ENCODE measurements at regions not wholly inside any gene's neighbourhood (a gene's known extent, or its start where the extent isn't known, plus 50 kb on each side); places are given as distances from the start of the nearest gene placed in this dataset.
A peak's percentile ranks its signal among the peaks of the same experiment; 100 is the strongest.

- no peak for DNase-seq (ENCODE audit: low read depth)
Observed at GRCh38 chr7:25632616-25633015, 404.3 kb upstream of the NPVF start.

GRCh38 chr7:25633426-25634036 is 405.2 kb upstream of the NPVF start:
- DNase-seq (ENCODE audit: low read depth), result no peak

DNA sequence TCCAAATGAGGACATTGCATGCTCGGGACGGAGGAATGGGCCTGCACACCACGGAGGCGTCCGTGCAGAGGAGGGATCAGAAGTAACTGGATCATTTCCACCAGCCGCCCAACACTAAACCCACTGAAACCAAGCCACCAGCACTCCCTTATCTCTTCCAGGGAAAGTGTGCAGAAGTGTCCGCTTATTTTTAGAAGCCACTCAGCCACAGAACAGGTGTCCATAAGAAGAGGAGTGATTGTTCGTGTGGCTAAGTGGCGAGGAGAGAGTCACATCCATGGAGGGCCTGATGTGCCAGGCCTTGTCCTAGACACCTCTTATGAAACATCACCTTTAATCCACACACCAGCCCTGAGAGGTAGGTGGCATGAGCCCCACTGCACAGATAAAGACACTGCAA is 407.9 kb upstream of the NPVF start:
- DNase-seq (ENCODE audit: low read depth), result no peak

DNA sequence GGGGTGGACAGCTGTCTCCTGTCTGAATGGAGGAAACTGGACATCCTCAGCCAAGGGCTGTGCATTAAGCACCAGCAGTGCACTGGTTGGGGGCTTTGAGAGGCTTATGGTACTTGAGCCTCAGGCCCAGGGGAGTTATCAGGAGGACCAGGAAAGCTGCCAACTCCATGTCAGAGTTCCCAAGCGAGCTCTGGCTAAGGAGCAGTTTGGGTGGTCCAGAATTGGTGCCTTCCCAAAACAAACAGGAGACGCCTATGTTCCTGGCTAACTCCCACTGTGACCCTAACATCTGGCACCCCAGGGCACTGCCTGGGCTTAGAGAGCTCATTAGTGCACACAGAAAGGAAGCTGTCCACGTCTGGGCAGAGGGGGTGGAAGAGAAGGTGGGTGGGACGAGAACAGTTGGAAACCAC is 408.6 kb upstream of the NPVF start:
- no peak for DNase-seq (ENCODE audit: low read depth)

GRCh38 chr7:25638068-25638467 is 409.8 kb upstream of the NPVF start:
- DNase-seq (ENCODE audit: low read depth), result no peak

GRCh38 chr7:25638590-25639244 is 410.4 kb upstream of the NPVF start:
- DNase-seq (ENCODE audit: low read depth), result no peak

- no peak for DNase-seq (ENCODE audit: low read depth)
Observed at GRCh38 chr7:25642849-25643248, 414.6 kb upstream of the NPVF start.

GRCh38 chr7:25643286-25643685 is 415.0 kb upstream of the NPVF start:
- DNase-seq (ENCODE audit: low read depth), result no peak

DNA sequence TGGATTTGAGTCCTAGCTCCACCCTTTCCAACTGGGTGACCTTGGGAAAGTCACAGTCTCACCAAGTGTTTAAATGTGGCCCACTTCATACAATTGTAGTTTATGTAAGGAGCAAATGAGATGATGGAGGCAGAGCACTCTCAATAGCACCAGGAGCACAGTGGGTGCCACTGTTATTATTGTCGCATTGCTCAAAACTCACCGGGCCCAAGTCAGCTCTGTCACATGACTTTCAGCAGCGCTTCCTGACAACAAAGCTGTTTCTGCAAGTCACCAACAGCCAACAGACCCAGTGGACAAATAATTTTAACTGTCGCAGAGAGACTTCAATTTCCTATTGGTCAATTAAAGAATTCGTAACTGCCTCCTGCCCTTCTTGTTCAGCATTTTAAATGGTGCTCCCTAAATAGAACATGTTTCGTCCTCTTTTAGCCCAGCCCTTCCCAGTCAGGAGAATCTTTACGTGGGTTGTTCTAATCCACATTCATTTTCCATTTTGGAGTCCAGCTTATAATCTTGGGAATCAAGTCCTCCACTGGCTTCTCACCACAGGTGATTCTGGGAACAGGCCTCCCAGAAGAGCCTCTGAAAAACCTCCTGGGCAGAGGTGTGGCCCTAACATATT is 415.6 kb upstream of the NPVF start:
- DNase-seq (ENCODE audit: low read depth), result no peak

DNA sequence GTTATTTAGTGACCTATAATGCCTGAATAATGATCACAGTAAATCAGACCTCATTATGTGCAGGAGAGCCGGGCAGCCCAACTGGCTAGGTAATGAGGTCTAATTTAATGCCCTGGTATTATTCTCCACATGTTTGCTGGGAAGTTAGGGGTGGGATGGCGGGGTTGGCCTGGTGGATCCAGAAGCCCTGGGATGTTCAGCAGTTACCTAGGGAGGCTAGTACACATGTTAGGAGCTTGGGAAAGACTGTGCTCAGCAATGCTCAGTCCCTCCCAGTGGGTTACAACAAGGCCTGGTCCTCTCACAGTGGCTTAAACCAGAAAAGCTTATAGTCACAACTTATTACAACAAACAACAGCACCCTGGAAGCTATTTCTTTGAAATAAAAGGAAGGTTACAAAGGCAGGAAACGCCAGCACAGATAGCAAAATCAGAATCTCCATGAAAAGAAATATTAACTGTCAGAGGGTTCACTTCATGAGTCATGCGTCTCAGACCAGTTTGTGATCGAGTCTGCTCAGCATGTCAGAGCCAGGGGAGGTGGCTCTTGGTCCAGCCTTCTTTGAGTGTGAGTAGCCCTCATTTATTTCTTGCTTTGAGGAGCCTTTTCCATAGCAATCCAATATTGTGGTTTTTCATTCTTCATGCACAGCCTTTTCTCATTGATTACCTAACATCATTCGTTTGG is 418.6 kb upstream of the NPVF start:
- DNase-seq (ENCODE audit: low read depth), result no peak

GRCh38 chr7:25647872-25648271 is 419.6 kb upstream of the NPVF start:
- no peak for DNase-seq (ENCODE audit: low read depth)

GRCh38 chr7:25652366-25652765 is 424.1 kb upstream of the NPVF start:
- DNase-seq (ENCODE audit: low read depth), result no peak

DNA sequence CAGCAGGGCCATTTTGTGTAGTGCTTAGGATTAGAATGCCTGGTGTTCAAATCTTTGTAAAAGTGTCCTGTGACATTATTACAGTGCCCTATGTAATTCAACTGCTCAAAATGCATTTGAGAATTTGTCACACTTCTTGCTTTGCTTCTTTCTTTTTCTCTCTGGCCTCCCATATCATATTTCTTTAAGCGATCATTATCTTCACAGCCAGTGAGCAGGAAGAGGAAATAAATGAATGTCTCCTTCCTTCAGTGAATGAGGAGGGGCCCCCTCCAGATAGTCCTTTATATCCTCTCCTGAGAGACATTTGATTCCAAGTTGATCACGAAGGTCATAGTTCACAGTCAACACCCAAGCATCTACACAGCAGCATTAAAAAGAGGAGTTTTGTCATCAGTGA is 425.1 kb upstream of the NPVF start:
- no peak for DNase-seq (ENCODE audit: low read depth)

DNA sequence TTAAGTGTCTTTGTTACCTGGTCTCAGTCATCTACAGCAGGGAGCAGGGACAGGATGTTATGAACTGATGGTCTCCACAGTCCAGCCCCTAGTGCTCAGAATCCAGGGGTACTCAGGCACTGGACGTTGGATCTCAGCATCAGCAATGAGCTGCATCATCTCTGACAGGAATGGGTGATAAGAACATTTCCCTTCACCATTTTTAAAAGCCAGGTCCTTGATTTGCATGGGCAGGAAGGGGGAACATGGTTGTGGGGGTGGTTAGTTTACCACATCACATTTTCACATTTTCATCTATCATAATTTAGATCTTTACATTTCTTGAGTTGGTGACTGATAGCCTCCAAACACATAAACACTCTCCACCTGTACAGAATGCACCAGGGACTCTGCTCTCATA is 427.8 kb upstream of the NPVF start:
- DNase-seq (ENCODE audit: low read depth), result no peak

GRCh38 chr7:25656581-25657026 is 428.3 kb upstream of the NPVF start:
- peak; percentile 21 for DNase-seq (ENCODE audit: low read depth)

GRCh38 chr7:25658375-25658774 is 430.1 kb upstream of the NPVF start:
- no peak for DNase-seq (ENCODE audit: low read depth)

GRCh38 chr7:25659841-25660240 is 431.6 kb upstream of the NPVF start:
- no peak for DNase-seq (ENCODE audit: low read depth)

DNA sequence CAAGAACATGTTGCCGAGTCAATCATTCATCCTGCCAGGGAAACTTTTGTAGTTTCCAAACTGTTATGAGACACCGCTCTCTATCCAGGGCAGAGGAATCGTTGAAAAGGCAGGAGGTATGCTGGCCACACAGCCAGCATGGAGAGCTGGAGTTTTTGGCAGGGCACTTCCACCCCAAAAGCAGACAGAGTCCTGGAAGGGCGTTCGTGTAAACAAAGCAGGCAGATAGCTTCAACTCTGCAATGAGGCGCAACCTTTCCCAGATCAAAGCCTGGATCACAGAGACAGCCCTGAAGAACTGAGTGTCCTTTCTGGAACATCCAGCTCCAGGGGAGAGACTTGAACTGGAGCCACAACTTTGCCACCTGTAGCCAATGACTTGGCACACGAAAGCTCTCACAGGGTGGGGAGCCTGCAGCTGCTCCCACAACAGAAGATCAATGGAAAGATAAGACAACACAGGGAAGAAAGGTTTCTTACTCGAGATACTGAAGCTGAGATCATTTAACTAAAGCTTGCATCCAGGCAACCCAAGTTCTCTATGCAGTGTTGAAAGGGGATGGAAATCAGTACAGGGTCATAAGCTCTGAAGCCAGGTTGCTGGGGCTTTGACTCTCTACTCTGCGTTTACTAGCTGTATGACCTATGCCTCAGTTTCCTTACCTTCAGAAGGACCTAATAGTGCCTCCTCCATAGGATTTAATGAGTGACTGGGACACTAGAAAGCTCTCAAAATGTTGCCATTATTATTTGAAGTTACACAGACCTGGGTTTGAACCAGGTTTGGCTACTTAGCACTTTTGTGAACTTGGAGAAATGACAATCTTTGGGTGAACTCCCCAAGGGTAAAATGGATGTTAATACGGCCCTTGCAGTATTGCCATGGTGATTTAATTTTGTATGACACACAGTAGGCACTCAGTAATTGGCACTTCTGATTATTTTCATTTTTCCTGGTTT is 434.8 kb upstream of the NPVF start:
- DNase-seq (ENCODE audit: low read depth), result no peak

GRCh38 chr7:25663877-25664276 is 435.6 kb upstream of the NPVF start:
- DNase-seq (ENCODE audit: low read depth), result no peak

- no peak for DNase-seq (ENCODE audit: low read depth)
Observed at GRCh38 chr7:25664593-25664992, 436.3 kb upstream of the NPVF start.

GRCh38 chr7:25665374-25665773 is 437.1 kb upstream of the NPVF start:
- DNase-seq (ENCODE audit: low read depth), result no peak

Data from Daoy (cell line).